ENCODE measurements at regions not wholly inside any gene's neighbourhood (a gene's known extent, or its start where the extent isn't known, plus 50 kb on each side); places are given as distances from the start of the nearest gene placed in this dataset.
A peak's percentile ranks its signal among the peaks of the same experiment; 100 is the strongest.

DNA sequence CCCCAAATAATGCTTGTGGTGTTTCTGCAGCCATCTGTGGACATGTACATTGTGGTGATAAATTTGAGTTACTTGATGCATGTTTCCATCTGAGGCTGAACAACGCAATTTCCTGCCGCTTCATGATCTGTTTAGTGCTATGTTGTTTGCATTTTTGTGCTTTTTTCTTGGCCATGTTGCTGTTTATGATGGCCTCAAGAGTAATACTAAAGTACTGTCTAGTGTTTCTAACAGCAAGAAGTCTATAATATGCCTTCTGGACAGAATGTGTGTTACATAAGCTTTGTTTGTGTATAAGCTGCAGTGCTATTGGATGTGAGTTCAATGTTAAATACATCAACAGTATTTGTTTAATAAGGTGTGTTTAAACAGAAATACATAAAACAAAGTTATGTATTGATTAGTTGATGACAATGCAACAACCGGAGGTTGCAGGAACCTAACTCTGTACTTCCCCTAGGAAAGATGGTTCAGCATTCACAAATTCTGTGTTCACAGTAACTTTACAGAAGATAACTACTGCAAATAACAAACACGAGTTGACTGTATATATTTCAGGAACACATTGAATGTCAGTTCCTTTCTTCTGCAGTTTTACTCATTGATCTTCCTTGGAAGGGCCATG is 114.8 kb upstream of the USP24 start:
- DNase-seq = no peak

DNA sequence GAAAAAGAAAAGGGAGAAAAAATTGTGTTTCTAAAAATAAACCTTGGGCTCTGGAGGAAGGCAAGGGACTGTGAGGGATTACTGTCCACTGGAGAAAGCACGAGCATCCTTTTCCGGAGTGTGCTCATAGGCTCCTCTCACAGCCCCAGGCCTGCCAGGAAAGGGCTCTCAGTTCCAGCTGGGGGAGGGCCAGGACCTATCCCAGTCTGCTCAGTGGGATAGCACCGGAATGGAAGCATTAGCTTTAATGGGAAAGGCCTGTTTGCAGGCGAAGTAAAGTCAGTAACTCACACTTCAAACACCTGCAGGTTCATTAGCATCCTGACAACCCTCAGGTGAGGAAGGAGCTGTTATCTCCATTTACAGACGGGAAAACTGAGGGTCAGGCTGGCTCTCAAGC is 113.9 kb upstream of the USP24 start:
- DNase-seq = no peak

GRCh38 chr1:55326496-55327243 is 111.5 kb upstream of the USP24 start:
- DNase-seq = no peak

DNA sequence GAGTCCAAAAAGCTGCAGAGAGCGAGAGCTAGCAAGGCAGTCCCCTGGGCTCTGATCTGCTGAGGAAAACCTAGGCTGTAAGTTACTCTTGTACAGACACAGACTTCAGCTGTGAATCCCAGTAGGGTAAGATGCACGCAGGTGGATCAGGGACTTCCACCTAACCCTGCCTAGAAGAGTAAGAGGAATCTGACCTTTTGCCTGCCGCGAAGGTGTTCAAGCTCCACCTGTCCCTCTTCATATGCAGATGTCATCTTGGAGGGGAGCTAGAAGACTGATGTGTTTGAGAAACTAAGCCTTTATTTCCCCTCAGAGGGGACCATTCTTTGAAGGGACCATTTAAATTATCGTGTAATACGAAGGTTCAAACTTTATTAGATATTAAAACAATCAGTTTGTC is 108.6 kb upstream of the USP24 start:
- DNase-seq = no peak

GRCh38 chr1:55322842-55323241 is 107.7 kb upstream of the USP24 start:
- no peak for DNase-seq

DNA sequence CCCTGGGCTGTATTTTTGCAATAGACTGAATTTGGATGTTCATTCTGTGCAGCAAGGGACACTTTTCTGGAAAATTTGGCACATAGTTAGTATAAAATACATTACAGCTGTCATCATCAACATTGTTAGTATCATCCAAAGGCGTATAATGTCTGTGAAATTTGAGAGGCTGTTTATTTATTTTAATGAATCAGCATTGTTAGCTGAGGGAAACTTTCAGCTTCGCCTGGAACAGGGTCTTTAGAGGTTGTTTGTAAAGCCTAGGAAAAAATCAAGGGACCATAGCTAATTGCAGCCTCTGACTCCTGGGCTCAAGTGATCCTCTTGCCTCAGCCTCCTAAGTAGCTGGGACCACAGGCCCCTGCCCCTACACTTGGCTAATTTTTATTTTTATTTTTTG is 106.8 kb upstream of the USP24 start:
- DNase-seq = peak; percentile 63

- peak; percentile 74 for DNase-seq
Observed at GRCh38 chr1:55320891-55321290, 105.7 kb upstream of the USP24 start.

GRCh38 chr1:55318116-55318817 is 103.1 kb upstream of the USP24 start:
- no peak for DNase-seq

DNA sequence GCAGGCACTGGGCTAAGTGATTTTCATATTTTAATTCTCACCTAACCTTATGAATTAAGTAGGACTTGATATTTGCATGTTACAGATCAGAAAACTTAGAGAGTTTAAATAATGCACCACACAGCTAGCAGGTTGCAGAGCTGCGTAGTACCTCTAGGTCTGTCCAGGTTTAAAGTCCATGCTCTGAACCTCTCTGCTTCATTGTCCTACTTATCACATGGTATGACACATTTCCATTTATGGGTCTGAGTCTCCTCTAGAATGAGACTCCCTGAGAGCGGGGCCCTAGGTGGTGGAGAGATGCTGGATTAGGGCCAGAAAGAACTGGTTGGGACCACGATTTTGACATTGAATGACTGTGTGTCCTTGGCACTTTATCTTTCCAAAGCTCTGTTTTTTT is 102.5 kb upstream of the USP24 start:
- DNase-seq = no peak

GRCh38 chr1:55316947-55317662 is 101.9 kb upstream of the USP24 start:
- DNase-seq = no peak

DNA sequence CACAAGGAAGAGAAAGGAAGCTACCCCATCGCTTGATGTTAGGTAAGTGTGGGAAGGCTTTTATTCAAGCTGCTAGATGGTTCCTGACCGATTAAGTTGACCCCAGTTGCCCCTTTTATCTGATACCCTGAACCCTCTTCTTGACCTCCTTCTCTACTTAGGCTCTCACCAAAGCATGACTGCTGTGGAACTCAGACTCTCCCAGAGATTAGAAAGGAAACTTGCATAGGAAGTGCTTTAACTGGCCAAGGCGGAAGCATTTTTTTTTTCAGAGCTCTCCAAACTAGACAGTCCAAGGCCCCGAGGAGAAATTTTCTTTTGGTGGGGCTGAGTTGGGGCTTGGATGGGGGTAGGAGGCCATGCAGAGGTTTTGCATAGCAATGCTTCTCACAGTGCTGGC is 101.3 kb upstream of the USP24 start:
- DNase-seq = no peak

- no peak for DNase-seq
Observed at GRCh38 chr1:55315552-55315951, 100.4 kb upstream of the USP24 start.

- no peak for DNase-seq
Observed at GRCh38 chr1:55314740-55315139, 99.6 kb upstream of the USP24 start.

GRCh38 chr1:55313903-55314302 is 98.7 kb upstream of the USP24 start:
- DNase-seq = no peak

GRCh38 chr1:55311979-55312378 is 96.8 kb upstream of the USP24 start:
- DNase-seq = no peak

GRCh38 chr1:55311057-55311641 is 96.0 kb upstream of the USP24 start:
- DNase-seq = no peak

- no peak for DNase-seq
Observed at GRCh38 chr1:55310505-55310971, 95.4 kb upstream of the USP24 start.

DNA sequence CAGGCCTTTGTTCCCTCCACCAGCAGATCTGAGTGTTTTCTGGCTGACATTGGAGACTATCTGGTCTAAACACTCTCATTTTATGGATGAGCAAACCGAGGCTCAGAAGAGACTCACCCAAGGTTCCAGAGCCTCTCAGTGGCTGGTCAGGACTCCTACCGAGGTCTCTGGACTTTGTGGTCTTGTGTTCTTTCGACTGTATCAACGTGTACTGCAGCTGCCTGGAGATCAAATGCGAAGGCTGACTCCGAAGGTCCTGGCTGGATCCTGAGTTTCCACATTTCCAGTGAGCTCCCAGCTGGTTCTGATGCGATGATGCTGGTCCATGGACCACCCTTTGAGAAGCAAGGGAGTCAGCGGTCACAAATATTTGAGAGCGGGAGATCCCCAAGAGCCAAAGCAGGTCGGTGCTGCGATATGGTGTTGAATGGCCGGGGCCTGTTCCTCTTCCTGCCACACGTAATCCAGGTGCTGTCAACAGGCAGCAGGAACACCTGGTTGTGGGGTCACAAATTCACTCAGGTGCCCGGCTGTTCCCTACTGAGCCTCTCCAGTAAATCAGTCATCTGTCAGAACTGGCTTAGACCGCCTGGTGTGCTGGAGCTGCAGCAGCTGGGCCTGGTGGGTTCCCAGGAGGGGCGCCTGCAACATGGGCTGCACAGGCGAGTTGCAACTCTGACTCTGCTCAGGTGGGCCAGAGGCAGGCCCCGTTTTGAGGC is 94.8 kb upstream of the USP24 start:
- DNase-seq = no peak

GRCh38 chr1:55309053-55309452 is 93.9 kb upstream of the USP24 start:
- no peak for DNase-seq

GRCh38 chr1:55305735-55306134 is 90.6 kb upstream of the USP24 start:
- no peak for DNase-seq

- DNase-seq = no peak
Observed at GRCh38 chr1:55304229-55304740, 89.1 kb upstream of the USP24 start.

- DNase-seq = no peak
Observed at GRCh38 chr1:55302972-55303371, 87.8 kb upstream of the USP24 start.
